Tongue (tissue), 1 donor: ENCODE measurements at regions not wholly inside any gene's neighbourhood (a gene's known extent, or its start where the extent isn't known, plus 50 kb on each side); places are given as distances from the start of the nearest gene placed in this dataset.
A peak's percentile ranks its signal among the peaks of the same experiment; 100 is the strongest.
"Not testable (repeated sequence)": the region's sequence is repeated elsewhere in the genome, so short reads cannot be mapped to it uniquely, and the experiment has no call there.

ENCODE experiments used
- DNase-seq: peaks from one replicate; pipeline ENCODE4 v3.0.0-alpha.2; 2015

GRCh38 chr6:100093405-100093804, 99.4 kb upstream of the MCHR2 start:
- DNase-seq = no peak

GRCh38 chr6:100088009-100088408, 94.0 kb upstream of the MCHR2 start:
- no peak for DNase-seq

GRCh38 chr6:100084991-100085364, 91.0 kb upstream of the MCHR2 start:
- no peak for DNase-seq

GRCh38 chr6:100084316-100084990, 90.4 kb upstream of the MCHR2 start:
- DNase-seq = no peak

GRCh38 chr6:100078509-100078908, 84.5 kb upstream of the MCHR2 start:
- peak; percentile 4 for DNase-seq

GRCh38 chr6:100065348-100065747, 71.3 kb upstream of the MCHR2 start:
- DNase-seq = no peak

GRCh38 chr6:100062621-100063020, 68.6 kb upstream of the MCHR2 start:
- DNase-seq = no peak

- no peak for DNase-seq
These were observed 63.9 kb upstream of the MCHR2 start for GRCh38 chr6:100057941-100058340.

- no peak for DNase-seq
These were observed 56.5 kb upstream of the MCHR2 start for GRCh38 chr6:100050550-100050949.

- not testable (repeated sequence) for DNase-seq
These were observed 49.9 kb upstream of the MCHR2 start for GRCh38 chr6:100043961-100044360.
